Activated naive CD4-positive, alpha-beta T cell treated with anti-CD3 and anti-CD28 coated beads for 36 hours (primary cell): ENCODE measurements at regions not wholly inside any gene's neighbourhood (a gene's known extent, or its start where the extent isn't known, plus 50 kb on each side); places are given as distances from the start of the nearest gene placed in this dataset.

Experiments
- CTCF ChIA-PET: fragments of 350-600 bp; sonication (Branson Sonifier 250); formaldehyde crosslinking; loops from one replicate; lab custom pipeline; 2021; ENCODE audit warnings: antibody characterized with exemption; lab: Charles Lee
- DNase-seq: peaks from one replicate; pipeline ENCODE4 v3.0.0-alpha.2; 2020
- H3K27ac Mint-ChIP-seq: one replicate; pipeline ENCODE4 v1.8.0; 2021; ENCODE audit warnings: mild to moderate bottlenecking, mixed read lengths
- H3K27me3 Mint-ChIP-seq: one replicate; pipeline ENCODE4 v1.8.0; 2021; ENCODE audit warnings: low read depth, mixed read lengths
- H3K36me3 Mint-ChIP-seq: one replicate; pipeline ENCODE4 v1.8.0; 2021; ENCODE audit warnings: low read depth, mixed read lengths
- H3K4me1 Mint-ChIP-seq: one replicate; pipeline ENCODE4 v1.8.0; 2021; ENCODE audit warnings: low read depth, mixed read lengths
- H3K4me3 Mint-ChIP-seq: one replicate; pipeline ENCODE4 v1.8.0; 2021; ENCODE audit warnings: mild to moderate bottlenecking, moderate library complexity, mixed read lengths
- H3K9me3 Mint-ChIP-seq: one replicate; pipeline ENCODE4 v1.8.0; 2021; ENCODE audit warnings: mixed read lengths
- intact Hi-C: fragments of 100-400 bp; cut with micrococcal nuclease; formaldehyde crosslinking; loops from one replicate; pipeline ENCODE4 v1.15.1; 2023

- Mint-ChIP-seq H3K27ac (no peak overlapping the region), H3K36me3 (no peaks in the 10 kb centered on the region), H3K27me3 (peaks cover 4% of the 10 kb centered on the region), H3K4me3 (no peak overlapping the region), H3K9me3 (no peaks in the 10 kb centered on the region), H3K4me1 (no peaks in the 10 kb centered on the region)
- no peak for DNase-seq
- intact Hi-C loops: no loop called here
- CTCF ChIA-PET: interaction anchor here (0.9 kb wide), 1 partner anchor 8 kb away, joined by 3 read pairs; no protein-coding TSS in a partner anchor
These were observed 243.5 kb downstream of the GPAT3 start for GRCh38 chr4:83779103-83780052.

- no peak overlapping the region for H3K27ac Mint-ChIP-seq
- peaks cover 11% of the 10 kb centered on the region for H3K27me3 Mint-ChIP-seq
- intact Hi-C loops: loop anchor here (5.0 kb wide), 1 partner anchor 755 kb away; no protein-coding TSS in a partner anchor
- H3K36me3 Mint-ChIP-seq: no peaks in the 10 kb centered on the region
- H3K4me1 Mint-ChIP-seq: no peaks in the 10 kb centered on the region
- CTCF ChIA-PET: no interaction called here
- H3K4me3 Mint-ChIP-seq: no peak overlapping the region
- no peak for DNase-seq
- no peaks in the 10 kb centered on the region for H3K9me3 Mint-ChIP-seq
These were observed 236.8 kb downstream of the GPAT3 start for GRCh38 chr4:83772685-83773084.

GRCh38 chr4:83771113-83771705 lies 235.3 kb downstream of the GPAT3 start:
- Mint-ChIP-seq H3K27me3 (peaks cover 11% of the 10 kb centered on the region), H3K36me3 (no peaks in the 10 kb centered on the region), H3K27ac (no peak overlapping the region), H3K4me3 (no peak overlapping the region), H3K4me1 (no peaks in the 10 kb centered on the region), H3K9me3 (no peaks in the 10 kb centered on the region)
- DNase-seq: peak; percentile 28
- CTCF ChIA-PET: interaction anchor here (0.8 kb wide), 1 partner anchor 9 kb away, joined by 3 read pairs; no protein-coding TSS in a partner anchor
- intact Hi-C loops: loop anchor here (2.0 to 5.0 kb wide), 2 partner anchors 734 to 756 kb away; no protein-coding TSS in a partner anchor

GRCh38 chr4:83768146-83768545 lies 232.2 kb downstream of the GPAT3 start:
- H3K9me3 Mint-ChIP-seq: no peaks in the 10 kb centered on the region
- no peaks in the 10 kb centered on the region for H3K4me1 Mint-ChIP-seq

GRCh38 chr4:83767067-83767466 lies 231.2 kb downstream of the GPAT3 start:
- no peak for DNase-seq
- CTCF ChIA-PET: interaction anchor here (0.6 kb wide), 1 partner anchor 278 kb away, joined by 3 read pairs; no protein-coding TSS in a partner anchor
- peaks cover 11% of the 10 kb centered on the region for H3K27me3 Mint-ChIP-seq
- H3K9me3 Mint-ChIP-seq: no peaks in the 10 kb centered on the region
- no peak overlapping the region for H3K4me3 Mint-ChIP-seq
- no peaks in the 10 kb centered on the region for H3K36me3 Mint-ChIP-seq
- no peaks in the 10 kb centered on the region for H3K4me1 Mint-ChIP-seq
- no peak overlapping the region for H3K27ac Mint-ChIP-seq
- intact Hi-C loops: no loop called here

More at GRCh38 chr4:83768146-83768545, 232.2 kb downstream of the GPAT3 start:
- Mint-ChIP-seq H3K27me3 (peaks cover 7% of the 10 kb centered on the region), H3K4me3 (no peak overlapping the region), H3K27ac (no peak overlapping the region), H3K36me3 (no peaks in the 10 kb centered on the region)
- CTCF ChIA-PET: no interaction called here
- no peak for DNase-seq
- intact Hi-C loops: no loop called here

GRCh38 chr4:83759611-83760010 lies 223.7 kb downstream of the GPAT3 start:
- intact Hi-C loops: no loop called here
- H3K36me3 Mint-ChIP-seq: no peaks in the 10 kb centered on the region
- no peaks in the 10 kb centered on the region for H3K9me3 Mint-ChIP-seq
- no peak overlapping the region for H3K4me3 Mint-ChIP-seq
- H3K4me1 Mint-ChIP-seq: no peaks in the 10 kb centered on the region
- no peak for DNase-seq
- H3K27me3 Mint-ChIP-seq: peaks cover 6% of the 10 kb centered on the region
- CTCF ChIA-PET: no interaction called here
- H3K27ac Mint-ChIP-seq: no peak overlapping the region

- H3K9me3 Mint-ChIP-seq: no peaks in the 10 kb centered on the region
- no peak overlapping the region for H3K4me3 Mint-ChIP-seq
- intact Hi-C loops: no loop called here
- peaks cover 6% of the 10 kb centered on the region for H3K27me3 Mint-ChIP-seq
- no peak for DNase-seq
- no peaks in the 10 kb centered on the region for H3K4me1 Mint-ChIP-seq
- H3K27ac Mint-ChIP-seq: no peak overlapping the region
- H3K36me3 Mint-ChIP-seq: no peaks in the 10 kb centered on the region
- CTCF ChIA-PET: no interaction called here
These were observed 222.4 kb downstream of the GPAT3 start for GRCh38 chr4:83758285-83758684.

- no peaks in the 10 kb centered on the region for H3K4me1 Mint-ChIP-seq
- DNase-seq: no peak
- H3K36me3 Mint-ChIP-seq: no peaks in the 10 kb centered on the region
- H3K27me3 Mint-ChIP-seq: peaks cover 4% of the 10 kb centered on the region
- H3K4me3 Mint-ChIP-seq: no peak overlapping the region
- no peaks in the 10 kb centered on the region for H3K9me3 Mint-ChIP-seq
- no peak overlapping the region for H3K27ac Mint-ChIP-seq
- intact Hi-C loops: no loop called here
- CTCF ChIA-PET: no interaction called here
These were observed 221.3 kb downstream of the GPAT3 start for GRCh38 chr4:83757121-83757621.

GRCh38 chr4:83753260-83753659 lies 217.4 kb downstream of the GPAT3 start:
- no peak for DNase-seq
- Mint-ChIP-seq H3K27me3 (no peaks in the 10 kb centered on the region), H3K9me3 (no peaks in the 10 kb centered on the region), H3K36me3 (no peaks in the 10 kb centered on the region), H3K4me1 (no peaks in the 10 kb centered on the region), H3K4me3 (no peak overlapping the region), H3K27ac (no peak overlapping the region)
- intact Hi-C loops: no loop called here
- CTCF ChIA-PET: no interaction called here

- H3K4me1 Mint-ChIP-seq: no peaks in the 10 kb centered on the region
- DNase-seq: no peak
- H3K4me3 Mint-ChIP-seq: no peak overlapping the region
- H3K36me3 Mint-ChIP-seq: no peaks in the 10 kb centered on the region
- CTCF ChIA-PET: interaction anchor here (0.6 kb wide), 1 partner anchor 1132 kb away, joined by 5 read pairs; no protein-coding TSS in a partner anchor
- intact Hi-C loops: no loop called here
- no peaks in the 10 kb centered on the region for H3K9me3 Mint-ChIP-seq
- no peak overlapping the region for H3K27ac Mint-ChIP-seq
- H3K27me3 Mint-ChIP-seq: no peaks in the 10 kb centered on the region
These were observed 215.5 kb downstream of the GPAT3 start for GRCh38 chr4:83751336-83751949.

- H3K27me3 Mint-ChIP-seq: peaks cover 5% of the 10 kb centered on the region
- no peaks in the 10 kb centered on the region for H3K4me1 Mint-ChIP-seq
- intact Hi-C loops: no loop called here
- no peak overlapping the region for H3K4me3 Mint-ChIP-seq
- CTCF ChIA-PET: no interaction called here
- no peak for DNase-seq
- no peak overlapping the region for H3K27ac Mint-ChIP-seq
- no peaks in the 10 kb centered on the region for H3K36me3 Mint-ChIP-seq
- H3K9me3 Mint-ChIP-seq: no peaks in the 10 kb centered on the region
These were observed 212.8 kb downstream of the GPAT3 start for GRCh38 chr4:83748711-83749110.

- DNase-seq: no peak
- Mint-ChIP-seq H3K4me1 (no peaks in the 10 kb centered on the region), H3K27me3 (peaks cover 12% of the 10 kb centered on the region), H3K9me3 (no peaks in the 10 kb centered on the region), H3K27ac (no peak overlapping the region), H3K4me3 (no peak overlapping the region), H3K36me3 (no peaks in the 10 kb centered on the region)
- CTCF ChIA-PET: no interaction called here
- intact Hi-C loops: no loop called here
These were observed 203.0 kb downstream of the GPAT3 start for GRCh38 chr4:83738895-83739294.
